GM12878 (cell line): ENCODE measurements at regions not wholly inside any gene's neighbourhood (a gene's known extent, or its start where the extent isn't known, plus 50 kb on each side); places are given as distances from the start of the nearest gene placed in this dataset.

Experiments used
- ASH2L ChIP-seq: fragments of 300-600, 200-600 bp; sonication (generic); IDR thresholded peaks from 2 replicates; pipeline ENCODE4 v1.6.1; 2017; ENCODE audit warnings: low read depth, mild to moderate bottlenecking, borderline replicate concordance
- ATF3 ChIP-seq: IDR thresholded peaks from 2 replicates; pipeline ENCODE4 v1.6.1; 2011; ENCODE audit warnings: low read depth, mild to moderate bottlenecking, low read length, moderate library complexity, borderline replicate concordance; ENCODE audit errors: extremely low read depth
- CEBPB ChIP-seq, 2 experiments: fragments of 150-350 bp in 1 of 2; IDR thresholded peaks; 2 replicates each; pipeline ENCODE4 v1.6.1; 2012 to 2014; ENCODE audit warnings: low read depth in 2 of 2, low read length in 2 of 2, borderline replicate concordance in 1 of 2, inconsistent platforms in 1 of 2
- EED ChIP-seq: sonication (generic); IDR thresholded peaks from 2 replicates; pipeline ENCODE4 v1.6.1; 2016; ENCODE audit warnings: antibody characterized with exemption, low read depth
- ELK1 ChIP-seq: IDR thresholded peaks from 2 replicates; pipeline ENCODE4 v1.6.1; 2012; ENCODE audit warnings: low read depth, low read length, improper control_type of control experiment
- HDGF ChIP-seq: fragments of 450-650 bp; IDR thresholded peaks from 2 replicates; pipeline ENCODE4 v1.6.1; 2016; ENCODE audit warnings: antibody characterized with exemption
- SREBF2 ChIP-seq: IDR thresholded peaks from 2 replicates; pipeline ENCODE4 v1.6.1; 2012; ENCODE audit warnings: mild to moderate bottlenecking, low read length
- USF2 ChIP-seq: IDR thresholded peaks from 2 replicates; pipeline ENCODE4 v1.6.1; 2011; ENCODE audit warnings: low read depth, low read length, improper control_type of control experiment, borderline replicate concordance
- ZNF217 ChIP-seq: fragments of 450-650 bp; IDR thresholded peaks from 2 replicates; pipeline ENCODE4 v1.6.1; 2017; ENCODE audit warnings: antibody characterized with exemption, mild to moderate bottlenecking
- ZNF592 ChIP-seq: fragments of 450-650 bp; IDR thresholded peaks from 2 replicates; pipeline ENCODE4 v1.6.1; 2017; ENCODE audit warnings: mild to moderate bottlenecking, moderate library complexity
- TF ChIP-seq, protein P1 (sequence below): fragments of 150-350 bp; IDR thresholded peaks from 2 replicates; pipeline ENCODE4 v1.6.1; 2016; ENCODE audit warnings: low read depth, low read length

DNA sequence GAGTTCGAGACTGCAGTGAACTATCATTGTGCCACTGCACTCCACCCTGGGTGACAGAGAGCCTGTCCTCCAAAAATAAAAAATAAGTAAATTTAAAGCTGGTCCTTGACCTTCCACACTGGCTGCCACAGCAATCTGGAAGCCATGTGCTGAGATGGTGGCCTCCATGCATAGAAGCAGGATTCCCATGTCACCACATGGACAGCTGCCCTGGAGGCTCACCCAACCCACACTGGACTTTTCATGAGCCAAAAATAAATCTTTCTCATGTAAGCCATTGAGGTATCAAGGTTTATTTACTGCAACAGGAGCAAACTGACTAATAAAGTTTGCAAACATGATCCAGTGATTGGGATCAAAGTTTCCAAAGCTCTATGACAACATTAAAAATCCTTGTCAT, 88.5 kb downstream of the SETD4 start (continued):
- TF ChIP-seq, protein P1, sequence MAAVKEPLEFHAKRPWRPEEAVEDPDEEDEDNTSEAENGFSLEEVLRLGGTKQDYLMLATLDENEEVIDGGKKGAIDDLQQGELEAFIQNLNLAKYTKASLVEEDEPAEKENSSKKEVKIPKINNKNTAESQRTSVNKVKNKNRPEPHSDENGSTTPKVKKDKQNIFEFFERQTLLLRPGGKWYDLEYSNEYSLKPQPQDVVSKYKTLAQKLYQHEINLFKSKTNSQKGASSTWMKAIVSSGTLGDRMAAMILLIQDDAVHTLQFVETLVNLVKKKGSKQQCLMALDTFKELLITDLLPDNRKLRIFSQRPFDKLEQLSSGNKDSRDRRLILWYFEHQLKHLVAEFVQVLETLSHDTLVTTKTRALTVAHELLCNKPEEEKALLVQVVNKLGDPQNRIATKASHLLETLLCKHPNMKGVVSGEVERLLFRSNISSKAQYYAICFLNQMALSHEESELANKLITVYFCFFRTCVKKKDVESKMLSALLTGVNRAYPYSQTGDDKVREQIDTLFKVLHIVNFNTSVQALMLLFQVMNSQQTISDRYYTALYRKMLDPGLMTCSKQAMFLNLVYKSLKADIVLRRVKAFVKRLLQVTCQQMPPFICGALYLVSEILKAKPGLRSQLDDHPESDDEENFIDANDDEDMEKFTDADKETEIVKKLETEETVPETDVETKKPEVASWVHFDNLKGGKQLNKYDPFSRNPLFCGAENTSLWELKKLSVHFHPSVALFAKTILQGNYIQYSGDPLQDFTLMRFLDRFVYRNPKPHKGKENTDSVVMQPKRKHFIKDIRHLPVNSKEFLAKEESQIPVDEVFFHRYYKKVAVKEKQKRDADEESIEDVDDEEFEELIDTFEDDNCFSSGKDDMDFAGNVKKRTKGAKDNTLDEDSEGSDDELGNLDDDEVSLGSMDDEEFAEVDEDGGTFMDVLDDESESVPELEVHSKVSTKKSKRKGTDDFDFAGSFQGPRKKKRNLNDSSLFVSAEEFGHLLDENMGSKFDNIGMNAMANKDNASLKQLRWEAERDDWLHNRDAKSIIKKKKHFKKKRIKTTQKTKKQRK, result no peak
- no peak for TF ChIP-seq CEBPB (IDR thresholded peaks at IDR 0.05; ENCODE audit: borderline replicate concordance in 1 of 2, low read depth in 2 of 2, low read length in 2 of 2)
- no peak for TF ChIP-seq ATF3
- TF ChIP-seq ASH2L, result no peak
- no peak for TF ChIP-seq SREBF2
- no peak for TF ChIP-seq EED
- no peak for TF ChIP-seq USF2
- TF ChIP-seq ZNF217, result no peak
- no peak for TF ChIP-seq HDGF
- no peak for TF ChIP-seq ZNF592
- TF ChIP-seq ELK1, result no peak
- TF ChIP-seq, all 136 proteins: peak for 0
